Ovary (tissue), 7 donors: ENCODE measurements at regions not wholly inside any gene's neighbourhood (a gene's known extent, or its start where the extent isn't known, plus 50 kb on each side); places are given as distances from the start of the nearest gene placed in this dataset.

ENCODE experiments used
- DNase-seq, 5 donors: peaks; one replicate each; pipeline ENCODE4 v3.0.0-alpha.2; 2019 to 2020
- H3K27ac ChIP-seq, 2 donors: fragments of 200-600 bp; one replicate each; pipeline versions ENCODE4 v1.5.1 to v1.8.0; 2019 to 2022
- H3K27me3 ChIP-seq: fragments of 200-600 bp; one replicate; pipeline ENCODE4 v1.8.0; 2022
- H3K36me3 ChIP-seq: fragments of 200-600 bp; sonication (generic); one replicate; pipeline ENCODE4 v1.5.1; 2019
- H3K4me1 ChIP-seq: one replicate; pipeline ENCODE4 v1.8.1; 2013; ENCODE audit warnings: mild to moderate bottlenecking, moderate library complexity; ENCODE audit not compliant: insufficient read depth
- H3K4me3 ChIP-seq: fragments of 200-600 bp; sonication (generic); one replicate; pipeline ENCODE4 v1.5.1; 2017
- H3K9me3 ChIP-seq, 2 donors: fragments of 200-600 bp in 1 of 2; sonication (generic) in 1 of 2; one replicate each; pipeline versions ENCODE4 v1.5.1 to v1.8.1; 2013 to 2019; ENCODE audit warnings: mild to moderate bottlenecking in 1 of 2, moderate library complexity in 1 of 2
- CTCF ChIP-seq, 3 donors: fragments of 450-650 bp in 2 of 3; fragments of 200-600 bp in 1 of 3; IDR thresholded peaks; one replicate each; pipeline versions ENCODE4 v1.5.1 to v1.8.0; 2016 to 2022; ENCODE audit warnings: antibody characterized with exemption in 3 of 3, mild to moderate bottlenecking in 1 of 3
- EP300 ChIP-seq: sonication (generic); formaldehyde crosslinking; IDR thresholded peaks from one replicate; pipeline ENCODE4 v1.6.1; 2017; ENCODE audit warnings: antibody characterized with exemption
- POLR2A ChIP-seq: fragments of 450-650 bp; IDR thresholded peaks from one replicate; pipeline ENCODE4 v1.6.1; 2017; ENCODE audit warnings: antibody characterized with exemption, mild to moderate bottlenecking, moderate library complexity
- WGBS, 3 donors: extraction: QIAGEN DNeasy Blood & Tissue Kit in 1 of 3; methylation state at CpG; one replicate each; pipeline versions ENCODE4 v1.1.5 to v1.1.7; 2013 to 2017; 5-methylcytosine and 5-hydroxymethylcytosine counted together
- intact Hi-C, 4 donors: fragments of 100-400 bp; cut with DNase I; formaldehyde crosslinking; loops; one replicate each; pipeline versions ENCODE4 v1.11.0 to v1.15.1; 2022 to 2023
- donor health status: DM: no; HTN: no; CAD: no; lungs with moderate emphysema.
- donor health status: DM: no; HTN: no; CAD: no.
- donor health status: Bipolar disorder and iron deficiency.
- donor health status: DM: no; HTN: no; CAD: no.
- donor health status: DM: yes; HTN: yes; CAD: no.

GRCh38 chr3:25273582-25274171 is 154.4 kb upstream of the RARB start:
- WGBS, 3 donors: 89 to 93% (median 92%) methylated on average over 3 of the region's 3 CpGs
- intact Hi-C loops: loop anchor here in 1 of 4 donors (2.0 kb wide), 1 partner anchor 297 kb away; no protein-coding TSS in a partner anchor
- no peak overlapping the region for H3K4me3 ChIP-seq
- TF ChIP-seq EP300: no peak
- TF ChIP-seq CTCF (IDR thresholded peaks at IDR 0.05): no peak
- H3K9me3 ChIP-seq: no peaks in the 10 kb centered on the region
- H3K36me3 ChIP-seq: no peaks in the 10 kb centered on the region
- H3K27me3 ChIP-seq: no peaks in the 10 kb centered on the region
- H3K4me1 ChIP-seq: no peaks in the 10 kb centered on the region
- no peak overlapping the region for H3K27ac ChIP-seq
- DNase-seq: no peak

- TF ChIP-seq POLR2A: no peak
- no peak for TF ChIP-seq CTCF (IDR thresholded peaks at IDR 0.05)
- no peak for TF ChIP-seq EP300
- H3K27ac ChIP-seq: no peak overlapping the region
- no peaks in the 10 kb centered on the region for H3K4me1 ChIP-seq
- intact Hi-C loops: no loop called here
- no peaks in the 10 kb centered on the region for H3K9me3 ChIP-seq
- H3K4me3 ChIP-seq: no peak overlapping the region
- H3K36me3 ChIP-seq: no peaks in the 10 kb centered on the region
- DNase-seq: no peak
- no peaks in the 10 kb centered on the region for H3K27me3 ChIP-seq
Observed at GRCh38 chr3:25277503-25277902, 150.6 kb upstream of the RARB start.

- H3K4me1 ChIP-seq: no peaks in the 10 kb centered on the region
- H3K27ac ChIP-seq: no peak overlapping the region
- intact Hi-C loops: no loop called here
- WGBS, 3 donors: 81 to 90% (median 89%) methylated on average over 4 of the region's 4 CpGs
- H3K36me3 ChIP-seq: no peaks in the 10 kb centered on the region
- no peak for DNase-seq
- TF ChIP-seq EP300: no peak
- TF ChIP-seq CTCF (IDR thresholded peaks at IDR 0.05): no peak
- TF ChIP-seq POLR2A: no peak
- H3K9me3 ChIP-seq: no peaks in the 10 kb centered on the region
- no peaks in the 10 kb centered on the region for H3K27me3 ChIP-seq
- H3K4me3 ChIP-seq: no peak overlapping the region
Observed at GRCh38 chr3:25281041-25281731, 146.9 kb upstream of the RARB start.

GRCh38 chr3:25281732-25282126 is 146.3 kb upstream of the RARB start:
- TF ChIP-seq EP300 (no peak), CTCF (IDR thresholded peaks at IDR 0.05) (no peak), POLR2A (no peak)
- 91 to 96% (median 94%) methylated on average over 2 of the region's 2 CpGs for WGBS, 3 donors
- intact Hi-C loops: no loop called here
- Histone ChIP-seq H3K27ac (no peak overlapping the region), H3K4me3 (no peak overlapping the region), H3K27me3 (no peaks in the 10 kb centered on the region), H3K9me3 (no peaks in the 10 kb centered on the region), H3K36me3 (no peaks in the 10 kb centered on the region), H3K4me1 (no peaks in the 10 kb centered on the region)
- no peak for DNase-seq
